ENCODE measurements at regions not wholly inside any gene's neighbourhood (a gene's known extent, or its start where the extent isn't known, plus 50 kb on each side); places are given as distances from the start of the nearest gene placed in this dataset.

- no peak for DNase-seq (ENCODE audit: low spot score)
- Histone ChIP-seq H3K9me3 (ENCODE audit: low read length) (no peaks in the 10 kb centered on the region), H3K36me3 (ENCODE audit: insufficient read depth, low read length) (no peaks in the 10 kb centered on the region), H3K79me2 (ENCODE audit: insufficient read depth, low read depth, low read length) (no peaks in the 10 kb centered on the region), H2AFZ (ENCODE audit: low read length) (no peak overlapping the region), H4K20me1 (ENCODE audit: insufficient read depth, low read length) (no peaks in the 10 kb centered on the region), H3K4me2 (ENCODE audit: low read length) (no peak overlapping the region), H3K9me2 (ENCODE audit: insufficient read depth, low read length) (no peaks in the 10 kb centered on the region), H3K4me3 (ENCODE audit: low read depth, low read length, poor library complexity, severe bottlenecking) (no peak overlapping the region), H3K27ac (ENCODE audit: low read depth, low read length, poor library complexity, severe bottlenecking) (no peak overlapping the region), H3K4me1 (ENCODE audit: insufficient read depth, low read length, poor library complexity, severe bottlenecking) (no peaks in the 10 kb centered on the region)
- ChIA-PET POLR2A (no interaction called here), CTCF (ENCODE audit: unreplicated experiment) (no interaction called here)
- intact Hi-C loops (cut with micrococcal nuclease; ENCODE audit: unreplicated experiment) = no loop called here
- TF ChIP-seq, protein P1, sequence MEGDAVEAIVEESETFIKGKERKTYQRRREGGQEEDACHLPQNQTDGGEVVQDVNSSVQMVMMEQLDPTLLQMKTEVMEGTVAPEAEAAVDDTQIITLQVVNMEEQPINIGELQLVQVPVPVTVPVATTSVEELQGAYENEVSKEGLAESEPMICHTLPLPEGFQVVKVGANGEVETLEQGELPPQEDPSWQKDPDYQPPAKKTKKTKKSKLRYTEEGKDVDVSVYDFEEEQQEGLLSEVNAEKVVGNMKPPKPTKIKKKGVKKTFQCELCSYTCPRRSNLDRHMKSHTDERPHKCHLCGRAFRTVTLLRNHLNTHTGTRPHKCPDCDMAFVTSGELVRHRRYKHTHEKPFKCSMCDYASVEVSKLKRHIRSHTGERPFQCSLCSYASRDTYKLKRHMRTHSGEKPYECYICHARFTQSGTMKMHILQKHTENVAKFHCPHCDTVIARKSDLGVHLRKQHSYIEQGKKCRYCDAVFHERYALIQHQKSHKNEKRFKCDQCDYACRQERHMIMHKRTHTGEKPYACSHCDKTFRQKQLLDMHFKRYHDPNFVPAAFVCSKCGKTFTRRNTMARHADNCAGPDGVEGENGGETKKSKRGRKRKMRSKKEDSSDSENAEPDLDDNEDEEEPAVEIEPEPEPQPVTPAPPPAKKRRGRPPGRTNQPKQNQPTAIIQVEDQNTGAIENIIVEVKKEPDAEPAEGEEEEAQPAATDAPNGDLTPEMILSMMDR (conservative IDR thresholded peaks at IDR 0.05; ENCODE audit: low read length) = no peak
- no peak for TF ChIP-seq EZH2phosphoT487 (IDR thresholded peaks at IDR 0.05; ENCODE audit: borderline replicate concordance, low read depth, low read length)
- no TSS peak for BruUV-seq (replicated peaks)
These were observed 654.1 kb upstream of the ZWINT start for GRCh38 chr10:57015187-57015586.

- no peak for DNase-seq (ENCODE audit: low spot score)
- TF ChIP-seq, protein P1 (conservative IDR thresholded peaks at IDR 0.05; ENCODE audit: low read length) = no peak
- TF ChIP-seq EZH2phosphoT487 (IDR thresholded peaks at IDR 0.05; ENCODE audit: borderline replicate concordance, low read depth, low read length) = no peak
- no TSS peak for BruUV-seq (replicated peaks)
- H3K36me3 ChIP-seq (ENCODE audit: insufficient read depth, low read length) = no peaks in the 10 kb centered on the region
- intact Hi-C loops (cut with micrococcal nuclease; ENCODE audit: unreplicated experiment) = no loop called here
- no peak overlapping the region for H3K27ac ChIP-seq (ENCODE audit: low read depth, low read length, poor library complexity, severe bottlenecking)
- ChIA-PET POLR2A (no interaction called here), CTCF (ENCODE audit: unreplicated experiment) (no interaction called here)
- H3K4me3 ChIP-seq (ENCODE audit: low read depth, low read length, poor library complexity, severe bottlenecking) = no peak overlapping the region
- H3K4me1 ChIP-seq (ENCODE audit: insufficient read depth, low read length, poor library complexity, severe bottlenecking) = no peaks in the 10 kb centered on the region
- H3K9me3 ChIP-seq (ENCODE audit: low read length) = no peaks in the 10 kb centered on the region
- no peaks in the 10 kb centered on the region for H3K79me2 ChIP-seq (ENCODE audit: insufficient read depth, low read depth, low read length)
- H3K9me2 ChIP-seq (ENCODE audit: insufficient read depth, low read length) = no peaks in the 10 kb centered on the region
- no peak overlapping the region for H3K4me2 ChIP-seq (ENCODE audit: low read length)
- H2AFZ ChIP-seq (ENCODE audit: low read length) = no peak overlapping the region
- H4K20me1 ChIP-seq (ENCODE audit: insufficient read depth, low read length) = no peaks in the 10 kb centered on the region
These were observed 653.7 kb upstream of the ZWINT start for GRCh38 chr10:57014758-57015157.

DNA sequence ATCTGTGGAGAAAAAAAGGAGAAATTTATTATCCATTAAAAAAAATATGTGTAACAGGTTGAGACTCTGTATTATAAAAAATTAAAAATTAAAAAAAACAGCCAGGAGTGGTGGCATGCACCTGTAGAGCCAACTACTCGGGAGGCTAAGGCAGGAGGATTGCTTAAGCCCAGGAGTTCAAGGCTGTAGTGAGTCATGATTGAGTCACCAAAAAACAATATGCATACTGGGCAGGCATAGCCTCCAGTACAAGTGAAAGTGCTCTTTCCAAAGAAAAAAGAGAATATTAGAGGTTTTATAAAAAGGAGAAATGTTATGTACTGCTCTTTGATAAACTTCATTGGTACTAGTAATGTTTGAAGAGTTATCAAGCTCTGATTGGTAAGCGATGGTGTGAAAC is 647.1 kb upstream of the ZWINT start:
- no peak overlapping the region for H3K4me2 ChIP-seq (ENCODE audit: low read length)
- H3K4me1 ChIP-seq (ENCODE audit: insufficient read depth, low read length, poor library complexity, severe bottlenecking) = no peaks in the 10 kb centered on the region
- no peaks in the 10 kb centered on the region for H3K79me2 ChIP-seq (ENCODE audit: insufficient read depth, low read depth, low read length)
- DNase-seq (ENCODE audit: low spot score) = no peak
- TF ChIP-seq, protein P1 (conservative IDR thresholded peaks at IDR 0.05; ENCODE audit: low read length) = no peak
- TF ChIP-seq EZH2phosphoT487 (IDR thresholded peaks at IDR 0.05; ENCODE audit: borderline replicate concordance, low read depth, low read length) = no peak
- H2AFZ ChIP-seq (ENCODE audit: low read length) = no peak overlapping the region
- H3K9me3 ChIP-seq (ENCODE audit: low read length) = no peaks in the 10 kb centered on the region
- intact Hi-C loops (cut with micrococcal nuclease; ENCODE audit: unreplicated experiment) = no loop called here
- H3K4me3 ChIP-seq (ENCODE audit: low read depth, low read length, poor library complexity, severe bottlenecking) = no peak overlapping the region
- no peaks in the 10 kb centered on the region for H3K9me2 ChIP-seq (ENCODE audit: insufficient read depth, low read length)
- BruUV-seq (replicated peaks) = no TSS peak
- CTCF ChIA-PET (ENCODE audit: unreplicated experiment) = no interaction called here
- no peaks in the 10 kb centered on the region for H4K20me1 ChIP-seq (ENCODE audit: insufficient read depth, low read length)
- POLR2A ChIA-PET = no interaction called here
- H3K36me3 ChIP-seq (ENCODE audit: insufficient read depth, low read length) = no peaks in the 10 kb centered on the region
- no peak overlapping the region for H3K27ac ChIP-seq (ENCODE audit: low read depth, low read length, poor library complexity, severe bottlenecking)
